ENCODE measurements at regions not wholly inside any gene's neighbourhood (a gene's known extent, or its start where the extent isn't known, plus 50 kb on each side); places are given as distances from the start of the nearest gene placed in this dataset.

DNA sequence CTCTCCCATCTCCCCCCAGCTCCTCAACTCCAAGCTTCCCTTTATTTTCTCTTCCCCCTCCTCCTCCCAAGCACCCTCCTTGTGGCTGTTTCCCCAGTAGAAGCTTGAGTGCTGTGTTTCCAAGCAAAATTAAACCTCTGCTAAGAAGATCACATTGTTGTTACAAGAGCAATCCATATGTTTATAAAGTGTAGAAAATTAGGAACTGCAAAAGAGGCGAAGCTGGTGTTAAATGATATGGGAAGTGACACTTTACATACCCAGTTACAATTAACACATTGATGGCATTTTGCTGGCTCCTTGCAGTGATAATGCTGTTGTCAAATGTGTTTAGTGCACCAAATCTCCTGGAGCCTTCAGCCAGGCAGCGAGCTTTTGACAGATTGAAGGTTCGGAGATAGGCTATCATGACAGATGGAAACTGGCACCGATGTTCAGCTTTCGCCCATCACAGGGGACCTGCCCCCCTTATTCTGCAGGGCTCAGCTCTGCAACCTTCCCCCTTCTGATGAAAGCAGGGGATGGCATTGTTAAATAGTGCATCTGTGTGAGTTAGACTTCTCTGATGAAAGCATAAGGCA lies 259.8 kb upstream of the ATP5MC3 start:
- TF ChIP-seq, protein P1, sequence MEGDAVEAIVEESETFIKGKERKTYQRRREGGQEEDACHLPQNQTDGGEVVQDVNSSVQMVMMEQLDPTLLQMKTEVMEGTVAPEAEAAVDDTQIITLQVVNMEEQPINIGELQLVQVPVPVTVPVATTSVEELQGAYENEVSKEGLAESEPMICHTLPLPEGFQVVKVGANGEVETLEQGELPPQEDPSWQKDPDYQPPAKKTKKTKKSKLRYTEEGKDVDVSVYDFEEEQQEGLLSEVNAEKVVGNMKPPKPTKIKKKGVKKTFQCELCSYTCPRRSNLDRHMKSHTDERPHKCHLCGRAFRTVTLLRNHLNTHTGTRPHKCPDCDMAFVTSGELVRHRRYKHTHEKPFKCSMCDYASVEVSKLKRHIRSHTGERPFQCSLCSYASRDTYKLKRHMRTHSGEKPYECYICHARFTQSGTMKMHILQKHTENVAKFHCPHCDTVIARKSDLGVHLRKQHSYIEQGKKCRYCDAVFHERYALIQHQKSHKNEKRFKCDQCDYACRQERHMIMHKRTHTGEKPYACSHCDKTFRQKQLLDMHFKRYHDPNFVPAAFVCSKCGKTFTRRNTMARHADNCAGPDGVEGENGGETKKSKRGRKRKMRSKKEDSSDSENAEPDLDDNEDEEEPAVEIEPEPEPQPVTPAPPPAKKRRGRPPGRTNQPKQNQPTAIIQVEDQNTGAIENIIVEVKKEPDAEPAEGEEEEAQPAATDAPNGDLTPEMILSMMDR (IDR thresholded peaks at IDR 0.05; ENCODE audit: insufficient read depth, low read depth, low read length): no peak
- no peak for TF ChIP-seq EZH2 (IDR thresholded peaks at IDR 0.05; ENCODE audit: insufficient read depth, low read length)
